OCI-LY7 (cell line): ENCODE measurements at regions not wholly inside any gene's neighbourhood (a gene's known extent, or its start where the extent isn't known, plus 50 kb on each side); places are given as distances from the start of the nearest gene placed in this dataset.
"Not testable (repeated sequence)": the region's sequence is repeated elsewhere in the genome, so short reads cannot be mapped to it uniquely, and the experiment has no call there.

Experiments
- BruUV-seq: library from RNA; stranded (reverse); fragments of 400-500 nt; replicated peaks from 2 replicates; lab custom pipeline; 2021; lab: Mats Ljungman, UMichigan
- CTCF ChIA-PET: fragments of 300-600 bp; sonication (Branson Sonifier 250); formaldehyde crosslinking; loops from one replicate; lab custom pipeline; 2022; ENCODE audit warnings: antibody characterized with exemption; ENCODE audit not compliant: unreplicated experiment; lab: Charles Lee
- POLR2A ChIA-PET: fragments of 300-600 bp; sonication (Branson Sonifier 250); formaldehyde crosslinking; loops from one replicate; lab custom pipeline; 2022; ENCODE audit warnings: antibody characterized with exemption; lab: Charles Lee
- DNase-seq: peaks from one replicate; pipeline ENCODE4 v3.0.0-alpha.2; 2015; ENCODE audit warnings: low spot score
- H2AFZ ChIP-seq: fragments of 200-600 bp; sonication (generic), shearing (Covaris generic); 2 replicates; pipeline ENCODE4 v1.6.1; 2014; ENCODE audit warnings: mild to moderate bottlenecking, antibody characterized with exemption, low read length, moderate library complexity
- H3K27ac ChIP-seq: fragments of 200-600 bp; sonication (generic); 2 replicates; pipeline ENCODE4 v1.5.1; 2014; ENCODE audit warnings: mixed run types, low read depth, mild to moderate bottlenecking, moderate library complexity, low read length, inconsistent platforms; ENCODE audit not compliant: poor library complexity, severe bottlenecking
- H3K36me3 ChIP-seq: fragments of 200-600 bp; sonication (generic); 2 replicates; pipeline ENCODE4 v1.6.1; 2014; ENCODE audit warnings: mild to moderate bottlenecking, antibody characterized with exemption, low read length, moderate library complexity, mixed read lengths; ENCODE audit not compliant: insufficient read depth
- H3K4me1 ChIP-seq: fragments of 200-600 bp; sonication (generic); 2 replicates; pipeline ENCODE4 v1.5.1; 2014; ENCODE audit warnings: mild to moderate bottlenecking, low read length; ENCODE audit not compliant: insufficient read depth, poor library complexity, severe bottlenecking
- H3K4me2 ChIP-seq: fragments of 200-600 bp; sonication (generic); 2 replicates; pipeline ENCODE4 v1.6.1; 2014; ENCODE audit warnings: mild to moderate bottlenecking, low read length
- H3K4me3 ChIP-seq: fragments of 200-600 bp; sonication (generic); 2 replicates; pipeline ENCODE4 v1.5.1; 2014; ENCODE audit warnings: mild to moderate bottlenecking, low read depth, low read length; ENCODE audit not compliant: poor library complexity, severe bottlenecking
- H3K79me2 ChIP-seq: fragments of 200-600 bp; sonication (generic); 2 replicates; pipeline ENCODE4 v1.6.1; 2016; ENCODE audit warnings: low read depth, mild to moderate bottlenecking, low read length, moderate library complexity, mixed read lengths; ENCODE audit not compliant: insufficient read depth
- H3K9me2 ChIP-seq: fragments of 200-600 bp; sonication (generic); 2 replicates; pipeline ENCODE4 v1.6.1; 2016; ENCODE audit warnings: mild to moderate bottlenecking, low read length, mixed read lengths; ENCODE audit not compliant: insufficient read depth
- H3K9me3 ChIP-seq: fragments of 200-600 bp; sonication (generic); 2 replicates; pipeline ENCODE4 v1.6.1; 2014; ENCODE audit warnings: mild to moderate bottlenecking, mixed run types, low read length, mixed read lengths
- H4K20me1 ChIP-seq: fragments of 200-600 bp; sonication (generic); 2 replicates; pipeline ENCODE4 v1.6.1; 2014; ENCODE audit warnings: mild to moderate bottlenecking, antibody characterized with exemption, low read length, moderate library complexity, mixed read lengths; ENCODE audit not compliant: insufficient read depth
- EZH2phosphoT487 ChIP-seq: fragments of 200-600 bp; sonication (generic); IDR thresholded peaks from 2 replicates; pipeline ENCODE4 v1.6.1; 2018; ENCODE audit warnings: low read depth, borderline replicate concordance, mild to moderate bottlenecking, mixed run types, antibody characterized with exemption, low read length, moderate library complexity, mixed read lengths
- intact Hi-C: fragments of 100-400 bp; cut with micrococcal nuclease; formaldehyde crosslinking; loops from one replicate; pipeline ENCODE4 v1.10.0; 2022; ENCODE audit not compliant: unreplicated experiment
- TF ChIP-seq, protein P1 (sequence below): fragments of 200-600 bp; sonication (generic); conservative IDR thresholded peaks from 2 replicates; pipeline ENCODE4 v1.5.1; 2014; ENCODE audit warnings: mild to moderate bottlenecking, antibody characterized with exemption, low read length, moderate library complexity, mixed read lengths

- H3K9me2 ChIP-seq: no peaks in the 10 kb centered on the region
- no peaks in the 10 kb centered on the region for H3K36me3 ChIP-seq
- H3K79me2 ChIP-seq: no peaks in the 10 kb centered on the region
- H3K4me1 ChIP-seq: no peaks in the 10 kb centered on the region
- ChIA-PET CTCF (no interaction called here), POLR2A (interaction anchor here (1.0 kb wide), 1 partner anchor 43 kb away, joined by 3 read pairs; no protein-coding TSS in a partner anchor)
- H3K4me2 ChIP-seq: no peak overlapping the region
- H2AFZ ChIP-seq: no peak overlapping the region
- intact Hi-C loops: no loop called here
- H3K4me3 ChIP-seq: no peak overlapping the region
- no peaks in the 10 kb centered on the region for H4K20me1 ChIP-seq
- H3K9me3 ChIP-seq: no peaks in the 10 kb centered on the region
- BruUV-seq: no TSS peak
- TF ChIP-seq, protein P1, sequence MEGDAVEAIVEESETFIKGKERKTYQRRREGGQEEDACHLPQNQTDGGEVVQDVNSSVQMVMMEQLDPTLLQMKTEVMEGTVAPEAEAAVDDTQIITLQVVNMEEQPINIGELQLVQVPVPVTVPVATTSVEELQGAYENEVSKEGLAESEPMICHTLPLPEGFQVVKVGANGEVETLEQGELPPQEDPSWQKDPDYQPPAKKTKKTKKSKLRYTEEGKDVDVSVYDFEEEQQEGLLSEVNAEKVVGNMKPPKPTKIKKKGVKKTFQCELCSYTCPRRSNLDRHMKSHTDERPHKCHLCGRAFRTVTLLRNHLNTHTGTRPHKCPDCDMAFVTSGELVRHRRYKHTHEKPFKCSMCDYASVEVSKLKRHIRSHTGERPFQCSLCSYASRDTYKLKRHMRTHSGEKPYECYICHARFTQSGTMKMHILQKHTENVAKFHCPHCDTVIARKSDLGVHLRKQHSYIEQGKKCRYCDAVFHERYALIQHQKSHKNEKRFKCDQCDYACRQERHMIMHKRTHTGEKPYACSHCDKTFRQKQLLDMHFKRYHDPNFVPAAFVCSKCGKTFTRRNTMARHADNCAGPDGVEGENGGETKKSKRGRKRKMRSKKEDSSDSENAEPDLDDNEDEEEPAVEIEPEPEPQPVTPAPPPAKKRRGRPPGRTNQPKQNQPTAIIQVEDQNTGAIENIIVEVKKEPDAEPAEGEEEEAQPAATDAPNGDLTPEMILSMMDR: no peak
- no peak for TF ChIP-seq EZH2phosphoT487
- H3K27ac ChIP-seq: no peak overlapping the region
- no peak for DNase-seq
Measured at GRCh38 chr6:103812970-103813369, 1046.7 kb downstream of the HACE1 start.

DNA sequence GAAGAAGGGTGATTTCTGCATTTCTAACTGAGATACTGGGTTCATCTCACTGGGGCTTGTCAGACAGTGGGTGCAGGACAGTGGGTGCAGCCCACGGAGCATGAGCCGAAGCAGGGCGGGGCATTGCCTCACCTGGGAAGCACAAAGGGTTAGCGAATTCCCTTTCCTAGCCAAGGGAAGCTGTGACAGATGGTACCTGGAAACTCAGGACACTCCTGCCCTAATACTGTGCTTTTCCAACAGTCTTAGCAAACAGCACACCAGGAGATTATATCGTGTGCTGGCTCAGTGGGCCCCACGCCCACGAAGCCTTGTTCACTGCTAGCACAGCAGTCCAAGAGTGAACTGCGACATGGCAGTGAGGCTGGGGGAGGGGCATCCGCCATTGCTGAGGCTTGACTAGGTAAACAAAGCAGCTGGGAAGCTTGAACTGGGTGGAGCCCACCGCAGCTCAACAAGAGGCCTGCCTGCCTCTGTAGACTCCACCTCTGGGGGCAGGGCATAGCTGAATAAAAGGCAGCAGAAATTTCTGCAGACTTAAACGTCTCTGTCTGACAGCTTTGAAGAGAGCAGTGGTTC, 1057.7 kb downstream of the HACE1 start:
- POLR2A ChIA-PET, H3K79me2 ChIP-seq, H4K20me1 ChIP-seq, intact Hi-C loops, DNase-seq, H3K4me2 ChIP-seq, H3K36me3 ChIP-seq, H3K27ac ChIP-seq, H3K9me2 ChIP-seq, H2AFZ ChIP-seq, CTCF ChIA-PET, BruUV-seq, H3K4me3 ChIP-seq, H3K9me3 ChIP-seq, H3K4me1 ChIP-seq: not testable (repeated sequence)

GRCh38 chr6:103799971-103800670, 1059.6 kb downstream of the HACE1 start:
- Histone ChIP-seq H3K9me2 (no peaks in the 10 kb centered on the region), H2AFZ (no peak overlapping the region), H3K9me3 (no peaks in the 10 kb centered on the region), H3K4me1 (no peaks in the 10 kb centered on the region), H3K79me2 (no peaks in the 10 kb centered on the region), H3K4me3 (no peak overlapping the region), H4K20me1 (no peaks in the 10 kb centered on the region), H3K4me2 (no peak overlapping the region), H3K36me3 (no peaks in the 10 kb centered on the region), H3K27ac (no peak overlapping the region)
- no peak for TF ChIP-seq EZH2phosphoT487
- TF ChIP-seq, protein P1: no peak
- DNase-seq: no peak
- POLR2A ChIA-PET: interaction anchor here (0.7 kb wide), 1 partner anchor 1153 kb away, joined by 3 read pairs; no protein-coding TSS in a partner anchor
- intact Hi-C loops: no loop called here
- CTCF ChIA-PET: no interaction called here
- no TSS peak for BruUV-seq
